ENCODE measurements at regions not wholly inside any gene's neighbourhood (a gene's known extent, or its start where the extent isn't known, plus 50 kb on each side); places are given as distances from the start of the nearest gene placed in this dataset.

- TF ChIP-seq, protein P1, sequence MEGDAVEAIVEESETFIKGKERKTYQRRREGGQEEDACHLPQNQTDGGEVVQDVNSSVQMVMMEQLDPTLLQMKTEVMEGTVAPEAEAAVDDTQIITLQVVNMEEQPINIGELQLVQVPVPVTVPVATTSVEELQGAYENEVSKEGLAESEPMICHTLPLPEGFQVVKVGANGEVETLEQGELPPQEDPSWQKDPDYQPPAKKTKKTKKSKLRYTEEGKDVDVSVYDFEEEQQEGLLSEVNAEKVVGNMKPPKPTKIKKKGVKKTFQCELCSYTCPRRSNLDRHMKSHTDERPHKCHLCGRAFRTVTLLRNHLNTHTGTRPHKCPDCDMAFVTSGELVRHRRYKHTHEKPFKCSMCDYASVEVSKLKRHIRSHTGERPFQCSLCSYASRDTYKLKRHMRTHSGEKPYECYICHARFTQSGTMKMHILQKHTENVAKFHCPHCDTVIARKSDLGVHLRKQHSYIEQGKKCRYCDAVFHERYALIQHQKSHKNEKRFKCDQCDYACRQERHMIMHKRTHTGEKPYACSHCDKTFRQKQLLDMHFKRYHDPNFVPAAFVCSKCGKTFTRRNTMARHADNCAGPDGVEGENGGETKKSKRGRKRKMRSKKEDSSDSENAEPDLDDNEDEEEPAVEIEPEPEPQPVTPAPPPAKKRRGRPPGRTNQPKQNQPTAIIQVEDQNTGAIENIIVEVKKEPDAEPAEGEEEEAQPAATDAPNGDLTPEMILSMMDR (IDR thresholded peaks at IDR 0.05): no peak
- no peak for TF ChIP-seq POLR2A (IDR thresholded peaks at IDR 0.05)
- Histone ChIP-seq H3K4me3 (no peak overlapping the region), H3K4me1 (replicated peaks in 1 of 2) (peaks cover 0 to 4% of the 10 kb centered on the region in 2 donors), H3K27me3 (no peaks in the 10 kb centered on the region), H3K27ac (no peak overlapping the region), H3K36me3 (replicated peaks in 1 of 2) (no peaks in the 10 kb centered on the region), H3K9me3 (replicated peaks in 1 of 3) (no peaks in the 10 kb centered on the region)
- intact Hi-C loops (cut with DNase I): no loop called here
- DNase-seq: no peak
- WGBS, 4 donors: 30 to 59% (median 47%) methylated on average over 2 to 3 of the region's 3 CpGs
These were observed 146.6 kb upstream of the TBL1X start for GRCh38 chrX:9318213-9318612.

- 83 to 99% (median 94%) methylated on average over 11 to 14 of the region's 14 CpGs for WGBS, 4 donors
- no peak overlapping the region for H3K4me3 ChIP-seq
- DNase-seq: no peak
- H3K4me1 ChIP-seq (replicated peaks in 1 of 2): peaks cover 0 to 4% of the 10 kb centered on the region in 2 donors
- TF ChIP-seq, protein P1 (IDR thresholded peaks at IDR 0.05): no peak
- TF ChIP-seq POLR2A (IDR thresholded peaks at IDR 0.05): no peak
- H3K27me3 ChIP-seq: no peaks in the 10 kb centered on the region
- no peak overlapping the region for H3K27ac ChIP-seq
- intact Hi-C loops (cut with DNase I): no loop called here
- no peaks in the 10 kb centered on the region for H3K9me3 ChIP-seq (replicated peaks in 1 of 3)
- H3K36me3 ChIP-seq (replicated peaks in 1 of 2): no peaks in the 10 kb centered on the region
These were observed 146.1 kb upstream of the TBL1X start for GRCh38 chrX:9318766-9319165.

DNA sequence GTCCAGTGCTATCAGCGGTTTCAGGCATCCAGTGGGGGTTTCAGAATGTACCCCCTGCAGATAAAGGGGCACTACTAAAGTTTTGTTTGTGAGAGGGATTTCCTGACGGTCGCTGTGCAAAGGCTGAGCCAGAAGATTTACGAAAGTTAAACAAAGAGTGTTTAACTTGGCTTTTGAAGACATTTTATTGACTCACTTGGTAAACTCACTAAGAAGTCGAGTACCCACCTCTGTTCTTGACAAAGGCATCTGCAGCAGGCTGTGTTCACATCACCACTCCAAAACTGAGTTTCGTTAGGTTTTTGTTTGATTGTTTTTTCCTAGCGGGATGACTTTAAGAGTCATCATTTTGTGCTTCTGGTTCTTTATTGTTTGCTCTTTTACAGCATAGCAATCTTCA is 143.9 kb upstream of the TBL1X start:
- H3K4me3 ChIP-seq: no peak overlapping the region
- TF ChIP-seq POLR2A (IDR thresholded peaks at IDR 0.05): no peak
- TF ChIP-seq, protein P1 (IDR thresholded peaks at IDR 0.05): no peak
- no peak for DNase-seq
- no peaks in the 10 kb centered on the region for H3K27me3 ChIP-seq
- H3K9me3 ChIP-seq (replicated peaks in 1 of 3): no peaks in the 10 kb centered on the region
- H3K27ac ChIP-seq: no peak overlapping the region
- H3K4me1 ChIP-seq (replicated peaks in 1 of 2): peaks cover 0 to 4% of the 10 kb centered on the region in 2 donors
- 67 to 86% (median 79%) methylated on average over 7 of the region's 7 CpGs for WGBS, 4 donors
- intact Hi-C loops (cut with DNase I): no loop called here
- H3K36me3 ChIP-seq (replicated peaks in 1 of 2): no peaks in the 10 kb centered on the region

DNA sequence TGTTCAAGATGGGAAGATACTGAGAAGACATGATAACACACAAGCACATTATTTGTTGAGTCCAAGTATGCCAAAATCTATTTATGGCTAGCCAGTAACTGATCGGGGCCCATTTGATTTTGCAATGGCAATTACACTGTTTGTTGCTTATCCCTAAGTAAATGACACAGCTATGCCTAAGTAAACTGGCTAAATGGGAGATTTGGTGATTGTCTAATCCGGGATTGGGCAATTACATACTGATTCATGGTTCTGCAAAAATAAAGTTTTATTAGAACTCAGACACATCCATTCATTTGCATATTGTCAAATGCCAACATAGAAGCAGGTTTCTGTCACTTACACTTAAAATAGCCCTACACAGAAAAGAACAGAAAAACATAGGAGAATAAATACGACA is 140.2 kb upstream of the TBL1X start:
- Histone ChIP-seq H3K27ac (no peak overlapping the region), H3K4me3 (no peak overlapping the region), H3K4me1 (replicated peaks in 1 of 2) (no peaks in the 10 kb centered on the region), H3K36me3 (replicated peaks in 1 of 2) (no peaks in the 10 kb centered on the region), H3K27me3 (peaks cover 7% of the 10 kb centered on the region), H3K9me3 (replicated peaks in 1 of 3) (no peaks in the 10 kb centered on the region)
- TF ChIP-seq, protein P1 (IDR thresholded peaks at IDR 0.05): no peak
- no peak for TF ChIP-seq POLR2A (IDR thresholded peaks at IDR 0.05)
- intact Hi-C loops (cut with DNase I): no loop called here
- DNase-seq: no peak
- 75 to 83% (median 77%) methylated on average over 3 of the region's 3 CpGs for WGBS, 4 donors

All from adrenal gland (tissue), 9 donors.